ENCODE measurements at regions not wholly inside any gene's neighbourhood (a gene's known extent, or its start where the extent isn't known, plus 50 kb on each side); places are given as distances from the start of the nearest gene placed in this dataset.
A peak's percentile ranks its signal among the peaks of the same experiment; 100 is the strongest.

DNA sequence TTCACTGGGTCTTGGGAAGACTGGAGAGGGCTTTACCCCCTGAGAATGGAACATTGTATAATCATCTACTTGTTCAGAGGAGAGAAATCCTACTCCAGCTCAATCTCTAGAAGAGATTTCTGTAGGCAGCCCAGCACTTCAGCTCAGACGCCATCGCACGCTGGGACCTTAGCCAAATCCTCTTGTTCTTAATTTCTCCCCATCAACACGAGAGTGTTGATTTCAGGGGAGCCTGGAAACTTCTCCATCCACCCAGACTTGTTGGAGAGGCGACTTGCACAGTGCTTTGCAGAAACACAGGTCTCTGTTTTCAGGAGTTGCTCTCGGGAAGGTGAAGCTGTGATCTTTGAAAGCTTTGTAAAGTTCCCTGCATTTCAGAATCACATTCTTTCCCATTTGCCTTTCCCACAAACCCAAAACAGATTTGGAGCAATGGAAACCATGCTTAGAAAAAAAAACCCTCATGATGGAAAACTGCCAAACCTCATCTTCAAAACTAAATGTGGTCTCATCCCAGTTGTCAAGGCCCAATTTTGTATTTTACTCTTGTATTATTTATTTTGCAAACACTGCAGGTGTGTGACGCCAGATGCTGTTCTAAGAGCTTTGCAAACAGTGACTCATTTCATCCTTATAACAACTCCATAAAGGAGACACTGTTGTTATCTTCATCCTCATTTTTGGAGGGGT, 60.9 kb downstream of the CALML3 start:
- no peak overlapping the region for H3K9ac ChIP-seq (replicated peaks; ENCODE audit: extremely low read depth, insufficient read depth, low read length)

DNA sequence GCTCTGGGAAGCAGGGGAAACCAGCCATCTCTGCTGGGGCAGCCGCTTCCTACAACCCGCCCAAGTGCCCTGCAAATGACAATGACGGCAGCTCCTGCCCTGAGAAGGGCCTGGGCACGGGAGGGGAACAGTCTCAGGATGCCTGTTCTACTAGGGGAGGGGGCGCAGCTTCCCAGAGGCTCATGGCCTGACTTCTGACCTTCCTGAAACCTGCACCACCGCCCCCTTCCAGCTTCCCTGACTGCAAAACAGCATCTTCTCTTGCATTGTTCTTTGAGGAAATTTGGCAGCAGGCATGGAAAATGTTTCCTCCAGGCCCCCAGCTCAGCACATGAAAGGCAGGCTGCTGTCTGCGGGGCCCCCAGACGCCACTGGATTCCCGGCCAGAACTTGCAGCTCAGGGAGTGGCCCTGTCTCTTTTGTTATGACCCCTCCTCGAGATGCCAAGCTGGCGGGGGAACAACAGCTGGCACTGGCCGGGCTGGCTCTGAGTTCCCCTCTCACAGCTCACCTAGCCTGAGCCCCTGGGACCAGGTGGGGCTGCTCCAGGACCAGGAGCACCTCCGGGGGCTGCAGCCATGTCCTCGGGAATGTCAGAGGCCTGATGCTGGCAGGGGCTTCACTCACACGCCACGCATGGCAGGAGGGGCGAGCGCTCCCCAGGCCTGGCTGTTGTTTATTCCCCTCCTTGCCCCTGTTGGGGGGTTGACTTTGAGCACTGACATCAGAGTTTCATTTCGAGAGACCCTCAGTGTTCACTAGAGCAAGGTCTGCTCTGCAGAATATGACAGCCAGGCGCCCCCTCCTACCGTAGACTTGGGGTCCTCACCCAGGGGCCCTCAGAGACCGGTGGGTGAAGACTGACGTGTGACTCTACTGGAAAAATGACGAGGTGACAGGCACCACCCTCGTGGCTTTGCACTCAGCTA, 62.7 kb downstream of the CALML3 start:
- Histone ChIP-seq H4K20me1 (replicated peaks; ENCODE audit: control insufficient read depth, extremely low read depth, insufficient read depth, low read length) (no peaks in the 10 kb centered on the region), H3K9me1 (replicated peaks; ENCODE audit: control insufficient read depth, extremely low read depth, insufficient read depth, low read length) (no peaks in the 10 kb centered on the region), H3K9me3 (replicated peaks; ENCODE audit: control insufficient read depth, insufficient read depth, low read length) (no peaks in the 10 kb centered on the region), H3K27ac (ENCODE audit: insufficient read depth, low read depth, low read length) (no peak overlapping the region), H3K27me3 (ENCODE audit: control insufficient read depth in 2 of 2, insufficient read depth in 2 of 2, low read length in 2 of 2) (no peaks in the 10 kb centered on the region), H3K79me2 (ENCODE audit: control insufficient read depth, insufficient read depth, low read length) (no peaks in the 10 kb centered on the region), H3K9ac (replicated peaks; ENCODE audit: extremely low read depth, insufficient read depth, low read length) (no peak overlapping the region), H3K4me1 (ENCODE audit: control insufficient read depth, extremely low read depth, insufficient read depth, low read length) (peaks cover 12% of the 10 kb centered on the region), H3K4me2 (ENCODE audit: insufficient read depth, low read length) (no peak overlapping the region), H3K36me3 (ENCODE audit: control insufficient read depth in 2 of 2, extremely low read depth in 1 of 2, insufficient read depth in 2 of 2, low read length in 2 of 2) (no peaks in the 10 kb centered on the region), H3K4me3 (replicated peaks in 1 of 3; ENCODE audit: insufficient read depth in 1 of 3, low read depth in 1 of 3, low read length in 3 of 3) (no peak overlapping the region), H2AFZ (ENCODE audit: low read depth, low read length) (no peak overlapping the region)
- TF ChIP-seq FOS (IDR thresholded peaks at IDR 0.05; ENCODE audit: borderline replicate concordance, insufficient read depth, low read length) = no peak
- TF ChIP-seq, protein P1, sequence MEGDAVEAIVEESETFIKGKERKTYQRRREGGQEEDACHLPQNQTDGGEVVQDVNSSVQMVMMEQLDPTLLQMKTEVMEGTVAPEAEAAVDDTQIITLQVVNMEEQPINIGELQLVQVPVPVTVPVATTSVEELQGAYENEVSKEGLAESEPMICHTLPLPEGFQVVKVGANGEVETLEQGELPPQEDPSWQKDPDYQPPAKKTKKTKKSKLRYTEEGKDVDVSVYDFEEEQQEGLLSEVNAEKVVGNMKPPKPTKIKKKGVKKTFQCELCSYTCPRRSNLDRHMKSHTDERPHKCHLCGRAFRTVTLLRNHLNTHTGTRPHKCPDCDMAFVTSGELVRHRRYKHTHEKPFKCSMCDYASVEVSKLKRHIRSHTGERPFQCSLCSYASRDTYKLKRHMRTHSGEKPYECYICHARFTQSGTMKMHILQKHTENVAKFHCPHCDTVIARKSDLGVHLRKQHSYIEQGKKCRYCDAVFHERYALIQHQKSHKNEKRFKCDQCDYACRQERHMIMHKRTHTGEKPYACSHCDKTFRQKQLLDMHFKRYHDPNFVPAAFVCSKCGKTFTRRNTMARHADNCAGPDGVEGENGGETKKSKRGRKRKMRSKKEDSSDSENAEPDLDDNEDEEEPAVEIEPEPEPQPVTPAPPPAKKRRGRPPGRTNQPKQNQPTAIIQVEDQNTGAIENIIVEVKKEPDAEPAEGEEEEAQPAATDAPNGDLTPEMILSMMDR (IDR thresholded peaks at IDR 0.05; ENCODE audit: extremely low read depth in 1 of 2, insufficient read depth in 1 of 2, low read depth in 1 of 2, low read length in 2 of 2) = no peak
- ChIA-PET CTCF (interaction anchor here (0.6 to 1.9 kb wide), 5 partner anchors 27 to 145 kb away, joined by 3 to 5 read pairs (median 3); no protein-coding TSS in a partner anchor), POLR2A (no interaction called here)
- intact Hi-C loops (cut with micrococcal nuclease) = no loop called here
- dilution Hi-C loops (cut with MboI; ENCODE audit: extremely low pct_ligation_motif_present, low sequenced_read_pairs) = no loop called here
- DNase-seq (ENCODE audit: low read depth, low spot score) (peak; percentile 80), FAIRE-seq (peak; percentile 49)
- BruUV-seq (replicated peaks) = no TSS peak

More for the DNA sequence above, 60.9 kb downstream of the CALML3 start:
- H3K4me3 ChIP-seq (replicated peaks in 1 of 3; ENCODE audit: insufficient read depth in 1 of 3, low read depth in 1 of 3, low read length in 3 of 3) = no peak overlapping the region
- dilution Hi-C loops (cut with MboI; ENCODE audit: extremely low pct_ligation_motif_present, low sequenced_read_pairs) = no loop called here
- TF ChIP-seq EZH2 (IDR thresholded peaks at IDR 0.05; ENCODE audit: borderline replicate concordance, low read depth, low read length, severe bottlenecking) (no peak), GATA2 (IDR thresholded peaks at IDR 0.05; ENCODE audit: insufficient read depth, insufficient read length, low read depth, low read length) (no peak), JUN (IDR thresholded peaks at IDR 0.05; ENCODE audit: borderline replicate concordance, insufficient read depth, insufficient read length, low read depth) (no peak), POLR2A (IDR thresholded peaks at IDR 0.05; ENCODE audit: low read depth, low read length) (no peak), FOS (IDR thresholded peaks at IDR 0.05; ENCODE audit: borderline replicate concordance, insufficient read depth, low read length) (no peak)
- TF ChIP-seq, protein P2, sequence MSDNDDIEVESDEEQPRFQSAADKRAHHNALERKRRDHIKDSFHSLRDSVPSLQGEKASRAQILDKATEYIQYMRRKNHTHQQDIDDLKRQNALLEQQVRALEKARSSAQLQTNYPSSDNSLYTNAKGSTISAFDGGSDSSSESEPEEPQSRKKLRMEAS (IDR thresholded peaks at IDR 0.05; ENCODE audit: insufficient read depth, insufficient read length) = no peak
- POLR2A ChIA-PET = no interaction called here
- intact Hi-C loops (cut with micrococcal nuclease) = no loop called here
- peaks cover 12% of the 10 kb centered on the region for H3K4me1 ChIP-seq (ENCODE audit: control insufficient read depth, extremely low read depth, insufficient read depth, low read length)
- DNase-seq (ENCODE audit: low read depth, low spot score) (no peak), FAIRE-seq (no peak)
- CTCF ChIA-PET = interaction anchor here (1.6 to 2.4 kb wide), 2 partner anchors 16 to 37 kb away, joined by 5 to 10 read pairs; no protein-coding TSS in a partner anchor
- H3K9me1 ChIP-seq (replicated peaks; ENCODE audit: control insufficient read depth, extremely low read depth, insufficient read depth, low read length) = no peaks in the 10 kb centered on the region
- no peaks in the 10 kb centered on the region for H3K9me3 ChIP-seq (replicated peaks; ENCODE audit: control insufficient read depth, insufficient read depth, low read length)
- H3K36me3 ChIP-seq (ENCODE audit: control insufficient read depth in 2 of 2, extremely low read depth in 1 of 2, insufficient read depth in 2 of 2, low read length in 2 of 2) = no peaks in the 10 kb centered on the region
- H3K4me2 ChIP-seq (ENCODE audit: insufficient read depth, low read length) = no peak overlapping the region
- no peak overlapping the region for H3K27ac ChIP-seq (ENCODE audit: insufficient read depth, low read depth, low read length)
- H2AFZ ChIP-seq (ENCODE audit: low read depth, low read length) = no peak overlapping the region
- H4K20me1 ChIP-seq (replicated peaks; ENCODE audit: control insufficient read depth, extremely low read depth, insufficient read depth, low read length) = no peaks in the 10 kb centered on the region
- H3K79me2 ChIP-seq (ENCODE audit: control insufficient read depth, insufficient read depth, low read length) = no peaks in the 10 kb centered on the region
- no peaks in the 10 kb centered on the region for H3K27me3 ChIP-seq (ENCODE audit: control insufficient read depth in 2 of 2, insufficient read depth in 2 of 2, low read length in 2 of 2)
- no TSS peak for BruUV-seq (replicated peaks)

Data from endothelial cell of umbilical vein (primary cell).